ENCODE measurements at regions not wholly inside any gene's neighbourhood (a gene's known extent, or its start where the extent isn't known, plus 50 kb on each side); places are given as distances from the start of the nearest gene placed in this dataset.

- no peak for DNase-seq (ENCODE audit: low read depth)
- no peak for TF ChIP-seq CTCF (IDR thresholded peaks at IDR 0.05; ENCODE audit: control insufficient read depth, insufficient read depth, low read depth, low read length, missing control alignments)
Observed at GRCh38 chr5:136525597-136525996, 160.3 kb upstream of the TRPC7 start.

GRCh38 chr5:136522217-136522956 is 157.0 kb upstream of the TRPC7 start:
- DNase-seq (ENCODE audit: low read depth): no peak
- no peak overlapping the region for H3K4me3 ChIP-seq (ENCODE audit: control insufficient read depth, low read depth, low read length)
- no peak for TF ChIP-seq CTCF (IDR thresholded peaks at IDR 0.05; ENCODE audit: control insufficient read depth, insufficient read depth, low read depth, low read length, missing control alignments)

More at GRCh38 chr5:136525597-136525996, 160.3 kb upstream of the TRPC7 start:
- no peak overlapping the region for H3K4me3 ChIP-seq (ENCODE audit: control insufficient read depth, low read depth, low read length)

- DNase-seq (ENCODE audit: low read depth): no peak
- TF ChIP-seq CTCF (IDR thresholded peaks at IDR 0.05; ENCODE audit: control insufficient read depth, insufficient read depth, low read depth, low read length, missing control alignments): no peak
- no peak overlapping the region for H3K4me3 ChIP-seq (ENCODE audit: control insufficient read depth, low read depth, low read length)
Observed at GRCh38 chr5:136521696-136522095, 156.4 kb upstream of the TRPC7 start.

- no peak overlapping the region for H3K4me3 ChIP-seq (ENCODE audit: control insufficient read depth, low read depth, low read length)
- no peak for TF ChIP-seq CTCF (IDR thresholded peaks at IDR 0.05; ENCODE audit: control insufficient read depth, insufficient read depth, low read depth, low read length, missing control alignments)
- DNase-seq (ENCODE audit: low read depth): no peak
Observed at GRCh38 chr5:136518814-136519213, 153.5 kb upstream of the TRPC7 start.

- TF ChIP-seq CTCF (IDR thresholded peaks at IDR 0.05; ENCODE audit: control insufficient read depth, insufficient read depth, low read depth, low read length, missing control alignments): no peak
- no peak overlapping the region for H3K4me3 ChIP-seq (ENCODE audit: control insufficient read depth, low read depth, low read length)
- no peak for DNase-seq (ENCODE audit: low read depth)
Observed at GRCh38 chr5:136518174-136518573, 152.8 kb upstream of the TRPC7 start.

- no peak for DNase-seq (ENCODE audit: low read depth)
- H3K4me3 ChIP-seq (ENCODE audit: control insufficient read depth, low read depth, low read length): no peak overlapping the region
- no peak for TF ChIP-seq CTCF (IDR thresholded peaks at IDR 0.05; ENCODE audit: control insufficient read depth, insufficient read depth, low read depth, low read length, missing control alignments)
Observed at GRCh38 chr5:136517755-136518154, 152.4 kb upstream of the TRPC7 start.
